ENCODE measurements at regions not wholly inside any gene's neighbourhood (a gene's known extent, or its start where the extent isn't known, plus 50 kb on each side); places are given as distances from the start of the nearest gene placed in this dataset.

DNA sequence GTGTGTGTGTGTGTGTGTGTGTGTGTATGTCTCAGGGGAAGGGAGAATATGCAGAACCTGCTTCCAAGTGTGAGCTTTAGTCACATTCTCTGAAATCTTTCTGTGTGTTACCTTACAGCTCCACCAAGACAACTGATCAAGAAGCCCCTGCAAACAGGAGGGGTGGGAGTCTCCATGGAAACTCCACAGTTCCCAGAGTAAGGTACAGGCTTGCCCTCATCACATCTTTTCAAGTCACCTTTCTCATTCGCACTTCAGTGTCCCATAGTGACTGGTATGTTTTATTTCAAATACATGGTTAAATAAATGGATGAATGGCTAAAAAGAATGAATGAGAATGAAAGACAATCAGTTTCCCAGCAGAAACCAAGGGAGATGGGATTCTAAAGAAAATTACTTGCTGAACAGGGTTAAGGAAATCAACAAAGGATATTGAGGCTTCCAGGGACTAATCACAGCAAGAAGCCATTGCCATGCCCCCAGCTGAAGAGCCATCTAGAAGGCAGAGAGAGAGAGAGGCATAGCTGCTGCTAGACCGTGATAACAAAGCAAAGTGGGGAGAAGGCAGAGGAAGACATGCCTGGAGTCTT, 987.2 kb upstream of the CELF4 start:
- TF ChIP-seq POLR2A (IDR thresholded peaks at IDR 0.05) (no peak), EP300 (IDR thresholded peaks at IDR 0.05) (no peak), POLR2AphosphoS5 (IDR thresholded peaks at IDR 0.05) (no peak)
- TF ChIP-seq, protein P1, sequence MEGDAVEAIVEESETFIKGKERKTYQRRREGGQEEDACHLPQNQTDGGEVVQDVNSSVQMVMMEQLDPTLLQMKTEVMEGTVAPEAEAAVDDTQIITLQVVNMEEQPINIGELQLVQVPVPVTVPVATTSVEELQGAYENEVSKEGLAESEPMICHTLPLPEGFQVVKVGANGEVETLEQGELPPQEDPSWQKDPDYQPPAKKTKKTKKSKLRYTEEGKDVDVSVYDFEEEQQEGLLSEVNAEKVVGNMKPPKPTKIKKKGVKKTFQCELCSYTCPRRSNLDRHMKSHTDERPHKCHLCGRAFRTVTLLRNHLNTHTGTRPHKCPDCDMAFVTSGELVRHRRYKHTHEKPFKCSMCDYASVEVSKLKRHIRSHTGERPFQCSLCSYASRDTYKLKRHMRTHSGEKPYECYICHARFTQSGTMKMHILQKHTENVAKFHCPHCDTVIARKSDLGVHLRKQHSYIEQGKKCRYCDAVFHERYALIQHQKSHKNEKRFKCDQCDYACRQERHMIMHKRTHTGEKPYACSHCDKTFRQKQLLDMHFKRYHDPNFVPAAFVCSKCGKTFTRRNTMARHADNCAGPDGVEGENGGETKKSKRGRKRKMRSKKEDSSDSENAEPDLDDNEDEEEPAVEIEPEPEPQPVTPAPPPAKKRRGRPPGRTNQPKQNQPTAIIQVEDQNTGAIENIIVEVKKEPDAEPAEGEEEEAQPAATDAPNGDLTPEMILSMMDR (IDR thresholded peaks at IDR 0.05), result no peak

Measured in sigmoid colon (tissue), 4 donors.